ENCODE measurements at regions not wholly inside any gene's neighbourhood (a gene's known extent, or its start where the extent isn't known, plus 50 kb on each side); places are given as distances from the start of the nearest gene placed in this dataset.
"Not testable (repeated sequence)": the region's sequence is repeated elsewhere in the genome, so short reads cannot be mapped to it uniquely, and the experiment has no call there.

- TF ChIP-seq, protein P1, sequence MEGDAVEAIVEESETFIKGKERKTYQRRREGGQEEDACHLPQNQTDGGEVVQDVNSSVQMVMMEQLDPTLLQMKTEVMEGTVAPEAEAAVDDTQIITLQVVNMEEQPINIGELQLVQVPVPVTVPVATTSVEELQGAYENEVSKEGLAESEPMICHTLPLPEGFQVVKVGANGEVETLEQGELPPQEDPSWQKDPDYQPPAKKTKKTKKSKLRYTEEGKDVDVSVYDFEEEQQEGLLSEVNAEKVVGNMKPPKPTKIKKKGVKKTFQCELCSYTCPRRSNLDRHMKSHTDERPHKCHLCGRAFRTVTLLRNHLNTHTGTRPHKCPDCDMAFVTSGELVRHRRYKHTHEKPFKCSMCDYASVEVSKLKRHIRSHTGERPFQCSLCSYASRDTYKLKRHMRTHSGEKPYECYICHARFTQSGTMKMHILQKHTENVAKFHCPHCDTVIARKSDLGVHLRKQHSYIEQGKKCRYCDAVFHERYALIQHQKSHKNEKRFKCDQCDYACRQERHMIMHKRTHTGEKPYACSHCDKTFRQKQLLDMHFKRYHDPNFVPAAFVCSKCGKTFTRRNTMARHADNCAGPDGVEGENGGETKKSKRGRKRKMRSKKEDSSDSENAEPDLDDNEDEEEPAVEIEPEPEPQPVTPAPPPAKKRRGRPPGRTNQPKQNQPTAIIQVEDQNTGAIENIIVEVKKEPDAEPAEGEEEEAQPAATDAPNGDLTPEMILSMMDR (IDR thresholded peaks at IDR 0.05 in 2 of 3, conservative IDR thresholded peaks at IDR 0.05 in 1 of 3; ENCODE audit: control insufficient read depth in 2 of 3, extremely low read depth in 1 of 3, insufficient read depth in 1 of 3, low read depth in 3 of 3, low read length in 3 of 3), result no peak
- TF ChIP-seq SUPT20H (IDR thresholded peaks at IDR 0.05; ENCODE audit: borderline replicate concordance, control insufficient read depth, low read depth, low read length) (no peak), CBX3 (IDR thresholded peaks at IDR 0.05; ENCODE audit: borderline replicate concordance, low read depth) (no peak), CREB1 (IDR thresholded peaks at IDR 0.05; ENCODE audit: low read depth) (no peak)
Measured at GRCh38 chr16:63769211-63769610, 1352.7 kb downstream of the CDH11 start (continued).

GRCh38 chr16:63760246-63760645, 1361.6 kb downstream of the CDH11 start:
- H3K79me2 ChIP-seq (ENCODE audit: control insufficient read depth, insufficient read depth, low read length); in situ Hi-C loops (cut with MboI); H3K9ac ChIP-seq (ENCODE audit: control insufficient read depth, insufficient read depth, low read length); H3K27me3 ChIP-seq (replicated peaks in 1 of 2; ENCODE audit: control insufficient read depth in 2 of 2, insufficient read depth in 2 of 2, low read length in 1 of 2); BruUV-seq (replicated peaks); ATAC-seq; POLR2A ChIA-PET; H3K9me3 ChIP-seq (replicated peaks; ENCODE audit: control insufficient read depth, insufficient read depth, low read length); FAIRE-seq; intact Hi-C loops (cut with micrococcal nuclease; ENCODE audit: unreplicated experiment); RAD21 ChIA-PET (ENCODE audit: unreplicated experiment); H3K4me3 ChIP-seq; H3K27ac ChIP-seq (ENCODE audit: control insufficient read depth, insufficient read depth); H3K36me3 ChIP-seq (ENCODE audit: control insufficient read depth in 2 of 2, insufficient read depth in 2 of 2, low read length in 1 of 2); H3K4me1 ChIP-seq (ENCODE audit: control insufficient read depth, insufficient read depth, low read length); H4K20me1 ChIP-seq (ENCODE audit: control insufficient read depth, insufficient read depth); H2AFZ ChIP-seq (ENCODE audit: control insufficient read depth, low read depth, low read length); DNase-seq (ENCODE audit: low read depth, low spot score); H3K4me2 ChIP-seq (ENCODE audit: control insufficient read depth, insufficient read depth): not testable (repeated sequence)
- CTCF ChIA-PET, result interaction anchor here (1.5 kb wide), 1 partner anchor 13 kb away, joined by 4 read pairs; no protein-coding TSS in a partner anchor
- WGBS (ENCODE audit: insufficient coverage, insufficient replicate concordance, low lambda C conversion rate, missing lambda C conversion rate), result 41% methylated on average over 11 of the region's 11 CpGs
- SMC1A ChIA-PET (ENCODE audit: uncharacterized antibody, unreplicated experiment), result interaction anchor here (0.6 kb wide), 1 partner anchor 39 kb away, joined by 3 read pairs; no protein-coding TSS in a partner anchor

DNA sequence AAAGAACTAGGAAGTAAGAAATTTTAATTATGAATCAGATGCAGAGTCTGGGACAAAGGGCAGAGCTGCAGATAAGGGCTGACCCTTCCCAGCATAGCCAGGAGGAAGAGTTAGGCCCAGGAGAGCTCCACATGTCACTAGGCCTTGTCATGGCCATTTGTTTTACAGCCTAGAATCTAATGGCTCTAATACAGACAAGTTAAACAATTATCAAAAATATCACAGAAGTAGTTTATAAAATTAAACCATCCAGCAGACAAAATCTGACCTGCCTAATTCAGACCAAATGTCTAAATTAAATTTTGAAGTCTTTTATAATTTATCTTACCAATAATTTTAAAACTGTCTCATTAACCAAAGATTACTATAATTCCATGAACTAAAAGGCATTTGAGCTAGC, 1369.5 kb downstream of the CDH11 start:
- FAIRE-seq (no peak), DNase-seq (ENCODE audit: low read depth, low spot score) (no peak), ATAC-seq (no peak)
- ChIA-PET POLR2A (no interaction called here), CTCF (no interaction called here), SMC1A (ENCODE audit: uncharacterized antibody, unreplicated experiment) (no interaction called here), RAD21 (ENCODE audit: unreplicated experiment) (no interaction called here)
- Histone ChIP-seq H3K27me3 (replicated peaks in 1 of 2; ENCODE audit: control insufficient read depth in 2 of 2, insufficient read depth in 2 of 2, low read length in 1 of 2) (no peaks in the 10 kb centered on the region), H3K9me3 (replicated peaks; ENCODE audit: control insufficient read depth, insufficient read depth, low read length) (no peaks in the 10 kb centered on the region), H3K9ac (ENCODE audit: control insufficient read depth, insufficient read depth, low read length) (no peak overlapping the region), H3K27ac (ENCODE audit: control insufficient read depth, insufficient read depth) (no peak overlapping the region), H4K20me1 (ENCODE audit: control insufficient read depth, insufficient read depth) (no peaks in the 10 kb centered on the region), H3K4me2 (ENCODE audit: control insufficient read depth, insufficient read depth) (no peak overlapping the region), H3K79me2 (ENCODE audit: control insufficient read depth, insufficient read depth, low read length) (no peaks in the 10 kb centered on the region), H3K4me3 (no peak overlapping the region), H2AFZ (ENCODE audit: control insufficient read depth, low read depth, low read length) (no peak overlapping the region), H3K36me3 (ENCODE audit: control insufficient read depth in 2 of 2, insufficient read depth in 2 of 2, low read length in 1 of 2) (no peaks in the 10 kb centered on the region), H3K4me1 (ENCODE audit: control insufficient read depth, insufficient read depth, low read length) (no peaks in the 10 kb centered on the region)
- in situ Hi-C loops (cut with MboI), result no loop called here
- intact Hi-C loops (cut with micrococcal nuclease; ENCODE audit: unreplicated experiment), result no loop called here
- BruUV-seq (replicated peaks), result no TSS peak
- TF ChIP-seq CBFB (IDR thresholded peaks at IDR 0.05; ENCODE audit: low read depth), result no peak
